OCI-LY7 (cell line): ENCODE measurements at regions not wholly inside any gene's neighbourhood (a gene's known extent, or its start where the extent isn't known, plus 50 kb on each side); places are given as distances from the start of the nearest gene placed in this dataset. TPM values are rescaled to one million over a fixed set of nuclear protein-coding genes. Genes with fewer than 3 reads are reported as not detected.

Source experiments
- BruUV-seq: library from RNA; stranded (reverse); fragments of 400-500 nt; replicated peaks from 2 replicates; lab custom pipeline; 2021; lab: Mats Ljungman, UMichigan
- CTCF ChIA-PET: fragments of 300-600 bp; sonication (Branson Sonifier 250); formaldehyde crosslinking; loops from one replicate; lab custom pipeline; 2022; ENCODE audit warnings: antibody characterized with exemption; ENCODE audit not compliant: unreplicated experiment; lab: Charles Lee
- POLR2A ChIA-PET: fragments of 300-600 bp; sonication (Branson Sonifier 250); formaldehyde crosslinking; loops from one replicate; lab custom pipeline; 2022; ENCODE audit warnings: antibody characterized with exemption; lab: Charles Lee
- DNase-seq: peaks from one replicate; pipeline ENCODE4 v3.0.0-alpha.2; 2015; ENCODE audit warnings: low spot score
- H2AFZ ChIP-seq: fragments of 200-600 bp; sonication (generic), shearing (Covaris generic); 2 replicates; pipeline ENCODE4 v1.6.1; 2014; ENCODE audit warnings: mild to moderate bottlenecking, antibody characterized with exemption, low read length, moderate library complexity
- H3K27ac ChIP-seq: fragments of 200-600 bp; sonication (generic); 2 replicates; pipeline ENCODE4 v1.5.1; 2014; ENCODE audit warnings: mixed run types, low read depth, mild to moderate bottlenecking, moderate library complexity, low read length, inconsistent platforms; ENCODE audit not compliant: poor library complexity, severe bottlenecking
- H3K36me3 ChIP-seq: fragments of 200-600 bp; sonication (generic); 2 replicates; pipeline ENCODE4 v1.6.1; 2014; ENCODE audit warnings: mild to moderate bottlenecking, antibody characterized with exemption, low read length, moderate library complexity, mixed read lengths; ENCODE audit not compliant: insufficient read depth
- H3K4me1 ChIP-seq: fragments of 200-600 bp; sonication (generic); 2 replicates; pipeline ENCODE4 v1.5.1; 2014; ENCODE audit warnings: mild to moderate bottlenecking, low read length; ENCODE audit not compliant: insufficient read depth, poor library complexity, severe bottlenecking
- H3K4me2 ChIP-seq: fragments of 200-600 bp; sonication (generic); 2 replicates; pipeline ENCODE4 v1.6.1; 2014; ENCODE audit warnings: mild to moderate bottlenecking, low read length
- H3K4me3 ChIP-seq: fragments of 200-600 bp; sonication (generic); 2 replicates; pipeline ENCODE4 v1.5.1; 2014; ENCODE audit warnings: mild to moderate bottlenecking, low read depth, low read length; ENCODE audit not compliant: poor library complexity, severe bottlenecking
- H3K79me2 ChIP-seq: fragments of 200-600 bp; sonication (generic); 2 replicates; pipeline ENCODE4 v1.6.1; 2016; ENCODE audit warnings: low read depth, mild to moderate bottlenecking, low read length, moderate library complexity, mixed read lengths; ENCODE audit not compliant: insufficient read depth
- H3K9me2 ChIP-seq: fragments of 200-600 bp; sonication (generic); 2 replicates; pipeline ENCODE4 v1.6.1; 2016; ENCODE audit warnings: mild to moderate bottlenecking, low read length, mixed read lengths; ENCODE audit not compliant: insufficient read depth
- H3K9me3 ChIP-seq: fragments of 200-600 bp; sonication (generic); 2 replicates; pipeline ENCODE4 v1.6.1; 2014; ENCODE audit warnings: mild to moderate bottlenecking, mixed run types, low read length, mixed read lengths
- H4K20me1 ChIP-seq: fragments of 200-600 bp; sonication (generic); 2 replicates; pipeline ENCODE4 v1.6.1; 2014; ENCODE audit warnings: mild to moderate bottlenecking, antibody characterized with exemption, low read length, moderate library complexity, mixed read lengths; ENCODE audit not compliant: insufficient read depth
- CTCF ChIP-seq: fragments of 200-600 bp; sonication (generic); conservative IDR thresholded peaks from 2 replicates; pipeline ENCODE4 v1.5.1; 2014; ENCODE audit warnings: mild to moderate bottlenecking, antibody characterized with exemption, low read length, moderate library complexity, mixed read lengths
- EZH2phosphoT487 ChIP-seq: fragments of 200-600 bp; sonication (generic); IDR thresholded peaks from 2 replicates; pipeline ENCODE4 v1.6.1; 2018; ENCODE audit warnings: low read depth, borderline replicate concordance, mild to moderate bottlenecking, mixed run types, antibody characterized with exemption, low read length, moderate library complexity, mixed read lengths
- intact Hi-C: fragments of 100-400 bp; cut with micrococcal nuclease; formaldehyde crosslinking; loops from one replicate; pipeline ENCODE4 v1.10.0; 2022; ENCODE audit not compliant: unreplicated experiment
- small RNA-seq: library from RNA; depleted of rRNA; stranded (forward); fragments of <200 nt; gene quantifications from one replicate; pipeline ENCODE3, GENCODE V24; 2014

GRCh38 chr22:10780281-10780680, 4747.7 kb upstream of the OR11H1 start:
- H2AFZ ChIP-seq, result no peak overlapping the region
- H3K9me3 ChIP-seq, result peaks cover 19% of the 10 kb centered on the region; the same call in 1 of the 2 replicates
- H3K9me2 ChIP-seq, result no peaks in the 10 kb centered on the region
- no TSS peak for BruUV-seq
- H3K4me1 ChIP-seq, result no peaks in the 10 kb centered on the region
- no peaks in the 10 kb centered on the region for H3K79me2 ChIP-seq
- no peak overlapping the region for H3K4me2 ChIP-seq
- no peaks in the 10 kb centered on the region for H4K20me1 ChIP-seq
- intact Hi-C loops, result no loop called here
- no peak overlapping the region for H3K27ac ChIP-seq
- TF ChIP-seq EZH2phosphoT487, result no peak
- TF ChIP-seq CTCF, result no peak
- no peaks in the 10 kb centered on the region for H3K36me3 ChIP-seq
- ChIA-PET CTCF (no interaction called here), POLR2A (no interaction called here)
- H3K4me3 ChIP-seq, result no peak overlapping the region
- DNase-seq, result no peak

GRCh38 chr22:10781571-10782403, 4746.2 kb upstream of the OR11H1 start:
- Histone ChIP-seq H3K9me2 (no peaks in the 10 kb centered on the region), H4K20me1 (no peaks in the 10 kb centered on the region), H3K4me3 (no peak overlapping the region), H2AFZ (no peak overlapping the region), H3K9me3 (peaks cover 13% of the 10 kb centered on the region; the same call in 1 of the 2 replicates), H3K4me1 (no peaks in the 10 kb centered on the region), H3K27ac (no peak overlapping the region), H3K79me2 (no peaks in the 10 kb centered on the region), H3K4me2 (no peak overlapping the region), H3K36me3 (no peaks in the 10 kb centered on the region)
- BruUV-seq, result no TSS peak
- intact Hi-C loops, result no loop called here
- TF ChIP-seq EZH2phosphoT487, result no peak
- TF ChIP-seq CTCF, result no peak
- ChIA-PET POLR2A (no interaction called here), CTCF (no interaction called here)
- no peak for DNase-seq

Small RNA genes lying in the stretch of these regions (small RNA-seq; reads per million reads assigned to genes)
- not detected for gene RF00004
